Natural killer cell treated with Interleukin-12 subunit alpha and Interleukin-12 subunit beta and Interleukin-15 and Interleukin-18, amount 100 ng/mL, for 72 hours (primary cell): ENCODE measurements at regions not wholly inside any gene's neighbourhood (a gene's known extent, or its start where the extent isn't known, plus 50 kb on each side); places are given as distances from the start of the nearest gene placed in this dataset.

Experiments used
- ATAC-seq, 2 donors: fragments of 150-1000 bp; cut with Tn5 transposase in 1 of 2; sonication (Bioruptor Pico), chemical (Tn5 transposase) in 1 of 2; 2 replicates each; pipeline ENCODE4 v1.10.0; 2021
- DNase-seq: peaks from one replicate; pipeline ENCODE4 v3.0.0; 2022; ENCODE audit warnings: low spot score
- H3K27ac Mint-ChIP-seq, 2 donors: 1 replicate in 1 of 2; 2 replicates in 1 of 2; pipeline ENCODE4 v1.8.0; 2022; ENCODE audit warnings: mixed read lengths in 2 of 2, mild to moderate bottlenecking in 1 of 2, moderate library complexity in 1 of 2
- H3K27me3 Mint-ChIP-seq, 2 donors: 1 replicate in 1 of 2; 2 replicates in 1 of 2; pipeline ENCODE4 v1.8.0; 2022; ENCODE audit warnings: mixed read lengths in 2 of 2
- H3K36me3 Mint-ChIP-seq: one replicate; pipeline ENCODE4 v1.8.0; 2022; ENCODE audit warnings: mixed read lengths
- H3K4me1 Mint-ChIP-seq, 2 donors: 1 replicate in 1 of 2; 2 replicates in 1 of 2; pipeline ENCODE4 v1.8.0; 2022; ENCODE audit warnings: low read depth in 2 of 2, mixed read lengths in 2 of 2, mild to moderate bottlenecking in 1 of 2
- H3K4me3 Mint-ChIP-seq: one replicate; pipeline ENCODE4 v1.8.0; 2022; ENCODE audit warnings: mixed read lengths
- H3K9me3 Mint-ChIP-seq: 2 replicates; pipeline ENCODE4 v1.8.0; 2022; ENCODE audit warnings: mixed read lengths

- H3K27me3 Mint-ChIP-seq, result peaks cover 6 to 16% of the 10 kb centered on the region in 2 donors
- no peaks in the 10 kb centered on the region for H3K9me3 Mint-ChIP-seq
- ATAC-seq (no peak), DNase-seq (no peak)
- peaks cover 12 to 13% of the 10 kb centered on the region in 2 donors for H3K4me1 Mint-ChIP-seq
- H3K27ac Mint-ChIP-seq, result no peak overlapping the region
- no peak overlapping the region for H3K4me3 Mint-ChIP-seq
- H3K36me3 Mint-ChIP-seq, result no peaks in the 10 kb centered on the region
These were observed 441.6 kb downstream of the GADD45G start for GRCh38 chr9:90046317-90046861.

GRCh38 chr9:90047828-90048227 is 443.0 kb downstream of the GADD45G start:
- DNase-seq, result no peak
- Mint-ChIP-seq H3K27me3 (peaks cover 18 to 29% of the 10 kb centered on the region in 2 donors), H3K4me1 (peaks cover 12 to 13% of the 10 kb centered on the region in 2 donors), H3K27ac (no peak overlapping the region), H3K4me3 (no peak overlapping the region), H3K36me3 (no peaks in the 10 kb centered on the region), H3K9me3 (no peaks in the 10 kb centered on the region)
- ATAC-seq, result no peak

- H3K4me1 Mint-ChIP-seq, result peaks cover 0 to 2% of the 10 kb centered on the region in 2 donors
- no peaks in the 10 kb centered on the region for H3K36me3 Mint-ChIP-seq
- peaks cover 38 to 55% of the 10 kb centered on the region in 2 donors for H3K27me3 Mint-ChIP-seq
- H3K27ac Mint-ChIP-seq, result no peak overlapping the region
- no peaks in the 10 kb centered on the region for H3K9me3 Mint-ChIP-seq
- no peak for DNase-seq
- H3K4me3 Mint-ChIP-seq, result no peak overlapping the region
- ATAC-seq, result no peak
These were observed 447.6 kb downstream of the GADD45G start for GRCh38 chr9:90052366-90052765.

GRCh38 chr9:90053027-90053426 is 448.2 kb downstream of the GADD45G start:
- peaks cover 38 to 55% of the 10 kb centered on the region in 2 donors for H3K27me3 Mint-ChIP-seq
- H3K27ac Mint-ChIP-seq, result no peak overlapping the region
- H3K36me3 Mint-ChIP-seq, result no peaks in the 10 kb centered on the region
- no peak for DNase-seq
- no peak for ATAC-seq
- H3K9me3 Mint-ChIP-seq, result no peaks in the 10 kb centered on the region
- H3K4me1 Mint-ChIP-seq, result peaks cover 0 to 2% of the 10 kb centered on the region in 2 donors
- no peak overlapping the region for H3K4me3 Mint-ChIP-seq

- no peaks in the 10 kb centered on the region for H3K36me3 Mint-ChIP-seq
- H3K27ac Mint-ChIP-seq, result peak overlapping the region in 1 of 2 donors; percentile 6
- H3K4me1 Mint-ChIP-seq, result no peaks in the 10 kb centered on the region
- DNase-seq (no peak), ATAC-seq (peak in 1 of 2 donors; percentile 27)
- peaks cover 35 to 47% of the 10 kb centered on the region in 2 donors for H3K27me3 Mint-ChIP-seq
- no peaks in the 10 kb centered on the region for H3K9me3 Mint-ChIP-seq
- H3K4me3 Mint-ChIP-seq, result no peak overlapping the region
These were observed 450.0 kb downstream of the GADD45G start for GRCh38 chr9:90054810-90055209.

GRCh38 chr9:90055226-90055625 is 450.4 kb downstream of the GADD45G start:
- no peak for ATAC-seq
- H3K9me3 Mint-ChIP-seq, result no peaks in the 10 kb centered on the region
- H3K27ac Mint-ChIP-seq, result no peak overlapping the region
- DNase-seq, result no peak
- H3K27me3 Mint-ChIP-seq, result peaks cover 35 to 47% of the 10 kb centered on the region in 2 donors
- no peaks in the 10 kb centered on the region for H3K36me3 Mint-ChIP-seq
- no peaks in the 10 kb centered on the region for H3K4me1 Mint-ChIP-seq
- H3K4me3 Mint-ChIP-seq, result no peak overlapping the region

GRCh38 chr9:90057361-90057760 is 452.5 kb downstream of the GADD45G start:
- ATAC-seq (no peak), DNase-seq (no peak)
- Mint-ChIP-seq H3K27ac (no peak overlapping the region), H3K4me1 (no peaks in the 10 kb centered on the region), H3K4me3 (no peak overlapping the region), H3K27me3 (peaks cover 22 to 33% of the 10 kb centered on the region in 2 donors), H3K9me3 (no peaks in the 10 kb centered on the region), H3K36me3 (no peaks in the 10 kb centered on the region)

- Mint-ChIP-seq H3K4me1 (no peaks in the 10 kb centered on the region), H3K27ac (no peak overlapping the region), H3K36me3 (no peaks in the 10 kb centered on the region), H3K9me3 (no peaks in the 10 kb centered on the region), H3K27me3 (peaks cover 24 to 34% of the 10 kb centered on the region in 2 donors), H3K4me3 (no peak overlapping the region)
- DNase-seq (no peak), ATAC-seq (no peak)
These were observed 453.5 kb downstream of the GADD45G start for GRCh38 chr9:90058182-90058763.

GRCh38 chr9:90059436-90059835 is 454.6 kb downstream of the GADD45G start:
- Mint-ChIP-seq H3K4me1 (no peaks in the 10 kb centered on the region), H3K36me3 (no peaks in the 10 kb centered on the region), H3K4me3 (no peak overlapping the region), H3K9me3 (no peaks in the 10 kb centered on the region), H3K27ac (no peak overlapping the region), H3K27me3 (peaks cover 15 to 23% of the 10 kb centered on the region in 2 donors)
- DNase-seq (no peak), ATAC-seq (no peak)

GRCh38 chr9:90060256-90060655 is 455.4 kb downstream of the GADD45G start:
- Mint-ChIP-seq H3K4me1 (no peaks in the 10 kb centered on the region), H3K36me3 (no peaks in the 10 kb centered on the region), H3K9me3 (no peaks in the 10 kb centered on the region), H3K4me3 (no peak overlapping the region), H3K27ac (no peak overlapping the region), H3K27me3 (peaks cover 10 to 24% of the 10 kb centered on the region in 2 donors)
- DNase-seq, result no peak
- no peak for ATAC-seq

- DNase-seq (no peak), ATAC-seq (no peak)
- H3K36me3 Mint-ChIP-seq, result no peaks in the 10 kb centered on the region
- no peak overlapping the region for H3K27ac Mint-ChIP-seq
- H3K4me1 Mint-ChIP-seq, result no peaks in the 10 kb centered on the region
- H3K27me3 Mint-ChIP-seq, result peaks cover 7 to 17% of the 10 kb centered on the region in 2 donors
- H3K4me3 Mint-ChIP-seq, result no peak overlapping the region
- no peaks in the 10 kb centered on the region for H3K9me3 Mint-ChIP-seq
These were observed 456.4 kb downstream of the GADD45G start for GRCh38 chr9:90061187-90061586.

- Mint-ChIP-seq H3K36me3 (no peaks in the 10 kb centered on the region), H3K9me3 (no peaks in the 10 kb centered on the region), H3K27ac (no peak overlapping the region), H3K27me3 (peaks cover 7 to 21% of the 10 kb centered on the region in 2 donors), H3K4me3 (no peak overlapping the region), H3K4me1 (no peaks in the 10 kb centered on the region)
- ATAC-seq (no peak), DNase-seq (no peak)
These were observed 458.2 kb downstream of the GADD45G start for GRCh38 chr9:90062982-90063381.

GRCh38 chr9:90064248-90064647 is 459.4 kb downstream of the GADD45G start:
- no peaks in the 10 kb centered on the region for H3K9me3 Mint-ChIP-seq
- H3K27me3 Mint-ChIP-seq, result peaks cover 10 to 34% of the 10 kb centered on the region in 2 donors

GRCh38 chr9:90064971-90065370 is 460.2 kb downstream of the GADD45G start:
- DNase-seq (no peak), ATAC-seq (no peak)
- Mint-ChIP-seq H3K4me3 (no peak overlapping the region), H3K36me3 (no peaks in the 10 kb centered on the region), H3K4me1 (no peaks in the 10 kb centered on the region), H3K27me3 (peaks cover 12 to 37% of the 10 kb centered on the region in 2 donors), H3K9me3 (no peaks in the 10 kb centered on the region), H3K27ac (no peak overlapping the region)

More at GRCh38 chr9:90064248-90064647, 459.4 kb downstream of the GADD45G start:
- no peaks in the 10 kb centered on the region for H3K4me1 Mint-ChIP-seq
- H3K27ac Mint-ChIP-seq, result no peak overlapping the region
- H3K36me3 Mint-ChIP-seq, result no peaks in the 10 kb centered on the region
- no peak overlapping the region for H3K4me3 Mint-ChIP-seq
- no peak for ATAC-seq
- no peak for DNase-seq

- Mint-ChIP-seq H3K27ac (no peak overlapping the region), H3K4me3 (no peak overlapping the region), H3K27me3 (peaks cover 15 to 37% of the 10 kb centered on the region in 2 donors), H3K9me3 (no peaks in the 10 kb centered on the region), H3K4me1 (no peaks in the 10 kb centered on the region), H3K36me3 (no peaks in the 10 kb centered on the region)
- DNase-seq (no peak), ATAC-seq (no peak)
These were observed 461.0 kb downstream of the GADD45G start for GRCh38 chr9:90065851-90066250.
